ENCODE measurements at regions not wholly inside any gene's neighbourhood (a gene's known extent, or its start where the extent isn't known, plus 50 kb on each side); places are given as distances from the start of the nearest gene placed in this dataset.

GRCh38 chr5:133709209-133709725 is 96.9 kb upstream of the FSTL4 start:
- no peaks in the 10 kb centered on the region for H3K36me3 ChIP-seq (ENCODE audit: control insufficient read depth, insufficient read depth, low read length)
- BruUV-seq (replicated peaks): no TSS peak
- H3K9me3 ChIP-seq (ENCODE audit: control insufficient read depth, insufficient read depth, low read depth, low read length): no peaks in the 10 kb centered on the region
- in situ Hi-C loops (cut with HindIII; ENCODE audit: low pct_unique_long_range_greater_than_20kb, low sequenced_read_pairs): no loop called here
- peaks cover 5% of the 10 kb centered on the region for H3K27me3 ChIP-seq (ENCODE audit: control insufficient read depth, insufficient read depth, low read length)
- ChIA-PET CTCF (no interaction called here), POLR2A (no interaction called here)
- H3K4me1 ChIP-seq (ENCODE audit: control insufficient read depth, insufficient read depth, low read length): no peaks in the 10 kb centered on the region
- H3K27ac ChIP-seq (ENCODE audit: low read length): no peak overlapping the region
- intact Hi-C loops (cut with micrococcal nuclease; ENCODE audit: unreplicated experiment): no loop called here
- no peak for DNase-seq (ENCODE audit: low read depth, low spot score)
- TF ChIP-seq CTCF (IDR thresholded peaks at IDR 0.05) (no peak), TCF7L2 (IDR thresholded peaks at IDR 0.05; ENCODE audit: low read depth, low read length) (no peak)
- no peak overlapping the region for H3K4me3 ChIP-seq (ENCODE audit: low read depth in 2 of 2, low read length in 2 of 2)
- no peak for ATAC-seq

GRCh38 chr5:133708331-133708850 is 96.0 kb upstream of the FSTL4 start:
- no TSS peak for BruUV-seq (replicated peaks)
- intact Hi-C loops (cut with micrococcal nuclease; ENCODE audit: unreplicated experiment): no loop called here
- Histone ChIP-seq H3K36me3 (ENCODE audit: control insufficient read depth, insufficient read depth, low read length) (no peaks in the 10 kb centered on the region), H3K27ac (ENCODE audit: low read length) (no peak overlapping the region), H3K4me1 (ENCODE audit: control insufficient read depth, insufficient read depth, low read length) (no peaks in the 10 kb centered on the region), H3K27me3 (ENCODE audit: control insufficient read depth, insufficient read depth, low read length) (peaks cover 5% of the 10 kb centered on the region), H3K9me3 (ENCODE audit: control insufficient read depth, insufficient read depth, low read depth, low read length) (no peaks in the 10 kb centered on the region), H3K4me3 (ENCODE audit: low read depth in 2 of 2, low read length in 2 of 2) (no peak overlapping the region)
- CTCF ChIA-PET: no interaction called here
- POLR2A ChIA-PET: no interaction called here
- DNase-seq (ENCODE audit: low read depth, low spot score) (no peak), ATAC-seq (no peak)
- in situ Hi-C loops (cut with HindIII; ENCODE audit: low pct_unique_long_range_greater_than_20kb, low sequenced_read_pairs): no loop called here
- TF ChIP-seq POLR2AphosphoS5 (IDR thresholded peaks at IDR 0.05; ENCODE audit: low read depth, low read length): no peak
- TF ChIP-seq CTCF (IDR thresholded peaks at IDR 0.05): no peak
- TF ChIP-seq REST (IDR thresholded peaks at IDR 0.05; ENCODE audit: insufficient read depth in 1 of 2, low read depth in 2 of 2, low read length in 1 of 2): no peak
- no peak for TF ChIP-seq TCF7L2 (IDR thresholded peaks at IDR 0.05; ENCODE audit: low read depth, low read length)
- no peak for TF ChIP-seq SIN3A (IDR thresholded peaks at IDR 0.05; ENCODE audit: borderline replicate concordance, insufficient read depth, low read depth, low read length)

Data from Panc1 (cell line).